ENCODE measurements at regions not wholly inside any gene's neighbourhood (a gene's known extent, or its start where the extent isn't known, plus 50 kb on each side); places are given as distances from the start of the nearest gene placed in this dataset.

DNA sequence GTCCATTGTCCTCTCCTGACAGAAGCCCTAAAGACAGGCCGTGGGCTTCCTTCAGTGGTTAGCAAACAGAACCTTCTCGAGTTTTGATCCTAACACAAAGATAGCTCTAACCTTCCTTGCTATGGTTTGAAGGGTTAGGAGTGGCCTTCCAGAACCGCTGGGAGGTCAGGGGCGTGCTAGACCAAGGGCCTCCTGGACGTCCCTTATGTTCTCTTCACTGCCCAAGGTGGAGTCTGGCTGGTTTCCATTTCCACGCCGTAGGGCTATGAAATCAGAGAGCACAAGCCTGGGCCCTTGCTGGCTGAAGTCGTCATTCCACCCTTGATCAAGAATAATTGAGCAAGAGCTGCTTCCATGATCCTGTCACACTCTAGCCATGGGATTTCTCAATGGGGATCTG lies 475.1 kb downstream of the SHQ1 start:
- Histone ChIP-seq H2BK120ac (replicated peaks; ENCODE audit: low read depth, low read length) (no peak overlapping the region), H3K4ac (replicated peaks; ENCODE audit: insufficient read length, low read depth, low read length) (no peak overlapping the region), H4K5ac (ENCODE audit: insufficient read length, low read depth, low read length) (no peak overlapping the region), H3K79me1 (ENCODE audit: low read depth, low read length) (no peaks in the 10 kb centered on the region; the same call in 1 of the 2 replicates), H4K91ac (replicated peaks; ENCODE audit: insufficient read length, low read length) (no peak overlapping the region), H2AK5ac (ENCODE audit: low read depth, low read length) (no peak overlapping the region; the same call in 1 of the 2 replicates), H3K14ac (ENCODE audit: insufficient read length) (no peak overlapping the region), H3K23ac (ENCODE audit: insufficient read length) (no peak overlapping the region), H3K18ac (ENCODE audit: extremely low read depth, low read length) (no peak overlapping the region), H3K23me2 (ENCODE audit: low read depth, low read length) (no peaks in the 10 kb centered on the region), H3K27me3 (replicated peaks in 1 of 4; ENCODE audit: control insufficient read depth in 3 of 4, extremely low read depth in 1 of 4, insufficient read depth in 3 of 4, low read length in 3 of 4) (no peaks in the 10 kb centered on the region; a peak in 1 of 7 replicates), H3K9ac (replicated peaks in 1 of 4; ENCODE audit: extremely low read depth in 1 of 4, low read depth in 3 of 4, low read length in 3 of 4) (no peak overlapping the region), H4K20me1 (replicated peaks in 1 of 2; ENCODE audit: control insufficient read depth in 1 of 2, insufficient read depth in 2 of 2, low read length in 2 of 2) (no peaks in the 10 kb centered on the region), H2BK15ac (ENCODE audit: low read length) (no peak overlapping the region), H3K4me1 (replicated peaks in 1 of 4; ENCODE audit: control insufficient read depth in 3 of 4, insufficient read depth in 4 of 4, low read length in 3 of 4) (peaks cover 2 to 19% (median 15%) of the 10 kb centered on the region in 4 experiments), H4K8ac (ENCODE audit: extremely low read depth, insufficient read depth, low read length) (no peak overlapping the region), H2BK5ac (ENCODE audit: low read depth, low read length) (no peak overlapping the region), H2BK12ac (ENCODE audit: low read depth, low read length) (0 out of 2 replicates have a peak overlapping the region, but pooled peaks have one; percentile 6), H3K27ac (ENCODE audit: low read depth, low read length) (no peak overlapping the region), H2BK20ac (ENCODE audit: low read length) (no peak overlapping the region), H2AFZ (ENCODE audit: low read length) (no peak overlapping the region), H3K9me3 (ENCODE audit: insufficient read depth in 2 of 2, low read depth in 1 of 2, low read length in 1 of 2) (no peaks in the 10 kb centered on the region), H3K79me2 (ENCODE audit: control insufficient read depth in 1 of 2, insufficient read depth in 2 of 2, low read length in 2 of 2) (0 out of 4 replicates have a peak, but pooled peaks cover 0 to 5% of the 10 kb centered on the region in 2 experiments), H3K36me3 (ENCODE audit: control insufficient read depth in 2 of 4, insufficient read depth in 4 of 4, low read length in 3 of 4) (peaks cover 0 to 7% (median under 1%) of the 10 kb centered on the region in 4 experiments; a peak in 3 of 8 replicates), H3K56ac (replicated peaks; ENCODE audit: insufficient read length, low read depth, low read length) (no peak overlapping the region), H3K4me2 (ENCODE audit: insufficient read depth in 1 of 2, low read depth in 2 of 2, low read length in 2 of 2) (no peak overlapping the region), H3K4me3 (ENCODE audit: extremely low read depth in 1 of 4, insufficient read depth in 2 of 4, low read depth in 3 of 4, low read length in 4 of 4) (no peak overlapping the region)
- ChIA-PET CTCF (ENCODE audit: partially characterized antibody) (no interaction called here), POLR2A (ENCODE audit: partially characterized antibody) (no interaction called here)
- DNase-seq (ENCODE audit: low read depth in 1 of 2, low spot score in 2 of 2) (no peak), FAIRE-seq (no peak)
- WGBS, 2 experiments (ENCODE audit: extremely low coverage in 1 of 2, insufficient coverage in 1 of 2, insufficient read length in 1 of 2, insufficient replicate concordance in 2 of 2, low coverage in 1 of 2, low lambda C conversion rate in 2 of 2, missing lambda C conversion rate in 1 of 2), result 93% methylated on average over 8 of the region's 8 CpGs; no CpG with 5 or more reads in 1 of the 2 experiments
- TF ChIP-seq JUND (IDR thresholded peaks at IDR 0.05; ENCODE audit: low read length), result no peak
- TF ChIP-seq TAF1 (IDR thresholded peaks at IDR 0.05; ENCODE audit: low read depth, low read length), result no peak
- no peak for TF ChIP-seq NANOG (IDR thresholded peaks at IDR 0.05; ENCODE audit: insufficient read depth, low read depth, low read length, poor library complexity, severe bottlenecking)
- TF ChIP-seq TCF12 (IDR thresholded peaks at IDR 0.05; ENCODE audit: low read depth, low read length), result no peak
- TF ChIP-seq CREB1 (IDR thresholded peaks at IDR 0.05), result no peak
- TF ChIP-seq, protein P1, sequence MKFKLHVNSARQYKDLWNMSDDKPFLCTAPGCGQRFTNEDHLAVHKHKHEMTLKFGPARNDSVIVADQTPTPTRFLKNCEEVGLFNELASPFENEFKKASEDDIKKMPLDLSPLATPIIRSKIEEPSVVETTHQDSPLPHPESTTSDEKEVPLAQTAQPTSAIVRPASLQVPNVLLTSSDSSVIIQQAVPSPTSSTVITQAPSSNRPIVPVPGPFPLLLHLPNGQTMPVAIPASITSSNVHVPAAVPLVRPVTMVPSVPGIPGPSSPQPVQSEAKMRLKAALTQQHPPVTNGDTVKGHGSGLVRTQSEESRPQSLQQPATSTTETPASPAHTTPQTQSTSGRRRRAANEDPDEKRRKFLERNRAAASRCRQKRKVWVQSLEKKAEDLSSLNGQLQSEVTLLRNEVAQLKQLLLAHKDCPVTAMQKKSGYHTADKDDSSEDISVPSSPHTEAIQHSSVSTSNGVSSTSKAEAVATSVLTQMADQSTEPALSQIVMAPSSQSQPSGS (IDR thresholded peaks at IDR 0.05; ENCODE audit: low read length), result no peak
- TF ChIP-seq, protein P2, sequence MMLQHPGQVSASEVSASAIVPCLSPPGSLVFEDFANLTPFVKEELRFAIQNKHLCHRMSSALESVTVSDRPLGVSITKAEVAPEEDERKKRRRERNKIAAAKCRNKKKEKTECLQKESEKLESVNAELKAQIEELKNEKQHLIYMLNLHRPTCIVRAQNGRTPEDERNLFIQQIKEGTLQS (IDR thresholded peaks at IDR 0.05; ENCODE audit: insufficient read depth, low read depth, low read length), result no peak
- TF ChIP-seq, protein P3, sequence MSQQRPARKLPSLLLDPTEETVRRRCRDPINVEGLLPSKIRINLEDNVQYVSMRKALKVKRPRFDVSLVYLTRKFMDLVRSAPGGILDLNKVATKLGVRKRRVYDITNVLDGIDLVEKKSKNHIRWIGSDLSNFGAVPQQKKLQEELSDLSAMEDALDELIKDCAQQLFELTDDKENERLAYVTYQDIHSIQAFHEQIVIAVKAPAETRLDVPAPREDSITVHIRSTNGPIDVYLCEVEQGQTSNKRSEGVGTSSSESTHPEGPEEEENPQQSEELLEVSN (IDR thresholded peaks at IDR 0.05), result no peak
- TF ChIP-seq NRF1 (IDR thresholded peaks at IDR 0.05; ENCODE audit: low read depth, low read length), result no peak

All from H1 (cell line).